ENCODE measurements at regions not wholly inside any gene's neighbourhood (a gene's known extent, or its start where the extent isn't known, plus 50 kb on each side); places are given as distances from the start of the nearest gene placed in this dataset.

DNA sequence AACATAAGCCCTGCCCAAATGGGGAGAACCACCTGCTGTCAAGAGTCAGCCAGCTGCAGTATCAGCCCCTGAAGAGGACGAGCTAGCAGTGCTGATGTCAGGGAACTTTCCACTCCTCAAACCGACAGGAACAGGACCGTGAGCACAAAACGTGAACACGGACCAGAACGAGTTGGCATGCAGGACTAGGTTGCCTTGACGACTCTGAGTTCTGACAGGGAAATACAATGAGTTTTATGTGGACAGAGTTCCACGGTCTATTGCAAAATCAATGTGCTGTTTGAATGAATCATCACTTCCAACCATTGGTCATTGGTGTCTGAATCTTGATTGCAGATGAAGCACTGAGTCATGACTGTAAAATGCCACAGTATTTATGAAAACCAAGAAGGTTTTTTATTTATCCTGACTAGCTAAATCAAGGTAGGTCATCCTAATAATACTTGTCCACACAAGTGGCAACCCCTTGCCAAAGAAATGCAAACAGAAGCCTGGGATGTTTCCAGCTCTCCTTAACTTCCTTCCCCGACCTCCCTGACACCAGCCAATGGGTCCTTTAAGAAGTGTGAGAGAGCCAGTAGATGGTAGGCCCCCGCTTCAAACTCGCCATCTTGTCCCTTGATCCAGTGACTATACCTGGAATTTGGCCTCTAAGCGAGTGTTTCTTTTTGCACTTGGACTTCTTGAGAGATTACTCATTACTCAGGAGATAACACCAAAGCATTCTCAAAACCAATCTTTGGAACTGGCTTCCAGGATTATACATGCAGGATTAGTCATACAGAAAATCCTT is 119.6 kb downstream of the ASB7 start:
- TF ChIP-seq, protein P1, sequence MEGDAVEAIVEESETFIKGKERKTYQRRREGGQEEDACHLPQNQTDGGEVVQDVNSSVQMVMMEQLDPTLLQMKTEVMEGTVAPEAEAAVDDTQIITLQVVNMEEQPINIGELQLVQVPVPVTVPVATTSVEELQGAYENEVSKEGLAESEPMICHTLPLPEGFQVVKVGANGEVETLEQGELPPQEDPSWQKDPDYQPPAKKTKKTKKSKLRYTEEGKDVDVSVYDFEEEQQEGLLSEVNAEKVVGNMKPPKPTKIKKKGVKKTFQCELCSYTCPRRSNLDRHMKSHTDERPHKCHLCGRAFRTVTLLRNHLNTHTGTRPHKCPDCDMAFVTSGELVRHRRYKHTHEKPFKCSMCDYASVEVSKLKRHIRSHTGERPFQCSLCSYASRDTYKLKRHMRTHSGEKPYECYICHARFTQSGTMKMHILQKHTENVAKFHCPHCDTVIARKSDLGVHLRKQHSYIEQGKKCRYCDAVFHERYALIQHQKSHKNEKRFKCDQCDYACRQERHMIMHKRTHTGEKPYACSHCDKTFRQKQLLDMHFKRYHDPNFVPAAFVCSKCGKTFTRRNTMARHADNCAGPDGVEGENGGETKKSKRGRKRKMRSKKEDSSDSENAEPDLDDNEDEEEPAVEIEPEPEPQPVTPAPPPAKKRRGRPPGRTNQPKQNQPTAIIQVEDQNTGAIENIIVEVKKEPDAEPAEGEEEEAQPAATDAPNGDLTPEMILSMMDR (IDR thresholded peaks at IDR 0.05; ENCODE audit: low read depth, low read length) = no peak
- peak; percentile 95 for DNase-seq (ENCODE audit: extremely low read depth, low read depth)

DNA sequence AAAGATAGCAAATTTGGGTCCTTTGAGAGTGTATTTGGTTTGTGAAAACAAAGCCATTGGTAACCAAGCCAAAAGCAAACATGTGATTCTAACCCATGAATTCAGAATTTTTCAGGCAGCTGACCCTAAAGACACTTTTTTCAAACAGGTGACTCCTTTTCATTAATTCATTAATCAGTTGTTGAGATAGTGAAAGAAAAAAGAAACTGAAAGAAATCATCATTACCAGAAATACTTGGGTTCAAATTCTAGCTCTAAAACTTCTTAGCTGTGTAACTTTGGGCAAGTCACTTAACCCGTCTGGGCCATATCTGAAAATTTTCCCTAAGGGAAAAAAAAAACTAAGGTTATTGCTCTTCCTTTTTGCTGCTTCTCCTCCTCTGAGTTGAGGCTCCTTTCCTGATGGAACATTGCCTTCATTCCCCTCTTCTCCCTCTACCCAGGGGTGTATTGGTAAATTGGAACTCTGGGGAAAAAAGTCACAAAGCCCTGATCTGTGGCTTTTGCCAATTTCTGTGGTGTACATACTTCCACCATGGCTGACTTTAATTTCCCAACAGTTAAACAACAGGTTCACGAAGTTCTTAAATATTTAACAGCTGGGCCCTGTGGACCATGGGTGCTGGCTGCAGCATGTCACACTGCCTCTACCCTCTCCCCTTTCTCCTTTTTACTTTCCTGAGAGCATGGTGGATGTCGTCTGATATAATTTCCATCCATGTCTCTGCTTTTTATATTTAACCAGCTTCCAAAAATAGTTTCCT is 120.3 kb downstream of the ASB7 start:
- no peak for DNase-seq (ENCODE audit: extremely low read depth, low read depth)

DNA sequence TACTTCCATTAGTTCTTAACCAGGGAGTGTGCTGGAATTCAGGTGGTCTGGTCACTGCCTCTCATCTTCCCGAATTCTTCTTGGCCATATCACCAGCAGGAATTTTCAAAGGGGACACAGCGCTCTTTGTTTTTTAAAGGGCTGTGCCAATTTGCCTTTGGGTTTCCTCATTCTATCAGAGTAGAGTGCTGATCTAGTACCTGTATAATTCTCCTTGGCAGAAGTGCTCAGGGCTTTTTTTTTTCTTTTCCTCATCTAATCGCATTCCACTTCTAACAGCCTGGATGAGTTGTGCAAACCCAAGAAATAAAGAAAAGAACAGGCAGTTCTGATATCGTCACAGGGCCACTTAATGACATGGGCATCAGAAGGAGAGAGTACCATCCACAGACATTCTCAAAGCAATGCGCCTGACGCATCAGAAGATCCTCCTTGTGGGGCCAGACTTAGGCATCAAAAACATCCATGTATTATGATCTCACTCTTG is 121.0 kb downstream of the ASB7 start:
- TF ChIP-seq, protein P1 (IDR thresholded peaks at IDR 0.05; ENCODE audit: low read depth, low read length) = no peak
- no peak for DNase-seq (ENCODE audit: extremely low read depth, low read depth)

More for the DNA sequence above, 120.3 kb downstream of the ASB7 start:
- TF ChIP-seq, protein P1 (IDR thresholded peaks at IDR 0.05; ENCODE audit: low read depth, low read length) = no peak

DNA sequence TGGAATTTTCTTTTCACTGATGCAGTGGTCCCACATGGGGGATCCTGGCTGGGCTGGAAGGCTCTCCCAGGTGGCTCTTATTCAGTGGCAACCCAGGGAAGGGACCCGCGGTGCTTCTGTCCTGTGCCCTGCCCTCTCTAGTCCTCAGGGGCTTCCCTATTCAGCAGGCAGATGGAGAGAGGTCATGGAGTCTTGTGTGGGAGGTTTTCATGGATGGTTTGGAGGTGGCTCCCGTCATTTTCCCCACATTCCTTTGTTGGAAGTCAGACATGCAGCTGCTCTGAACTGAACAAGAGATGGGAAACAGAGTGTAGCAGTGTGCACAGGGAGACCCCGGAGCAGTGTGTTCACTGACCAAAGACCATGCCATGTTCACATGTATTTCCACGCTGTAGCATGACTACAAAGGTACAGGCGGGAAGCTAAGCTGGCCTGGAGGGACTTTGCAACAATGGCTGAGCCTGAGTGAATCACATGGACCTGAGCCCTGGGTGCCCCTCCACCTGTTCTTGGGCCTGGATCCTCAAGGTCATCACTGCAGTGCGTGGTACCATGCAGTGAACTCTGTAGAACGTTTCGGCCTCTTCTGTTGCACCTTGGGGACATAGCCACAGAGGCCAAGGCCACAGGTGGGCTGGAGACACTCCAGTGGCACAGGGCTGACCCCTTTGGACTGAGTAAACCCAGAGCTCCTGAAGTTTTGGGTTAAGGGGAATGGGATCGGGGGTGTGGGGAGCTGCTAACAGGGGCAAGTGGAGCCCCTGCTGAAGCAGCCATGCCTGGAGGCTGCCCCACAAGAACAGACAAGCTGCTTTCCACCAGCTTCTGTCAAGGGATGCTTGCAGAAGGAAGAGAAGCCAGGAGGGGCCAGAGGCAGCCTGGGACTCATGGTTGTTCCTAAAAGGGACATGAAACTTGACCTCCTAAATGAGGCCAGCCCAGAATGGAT is 123.0 kb downstream of the ASB7 start:
- TF ChIP-seq, protein P1 (IDR thresholded peaks at IDR 0.05; ENCODE audit: low read depth, low read length) = no peak
- no peak for DNase-seq (ENCODE audit: extremely low read depth, low read depth)

DNA sequence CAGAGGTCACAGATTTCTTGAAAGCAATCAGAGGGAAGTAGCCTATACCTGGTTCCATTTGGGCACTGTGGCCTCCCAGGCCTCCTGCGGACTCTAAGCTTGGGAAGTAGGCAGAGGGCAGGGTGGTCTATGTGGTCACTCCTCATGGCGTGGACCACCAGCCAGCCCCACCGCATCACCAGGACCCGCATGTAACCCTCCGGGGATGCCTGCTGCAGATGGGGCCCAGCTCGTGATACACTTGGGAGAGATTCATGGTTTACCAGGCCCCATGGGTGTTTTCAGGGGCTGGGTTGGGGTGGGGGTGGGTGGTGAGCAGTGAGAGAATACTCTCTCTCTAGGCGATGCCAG is 123.7 kb downstream of the ASB7 start:
- TF ChIP-seq, protein P1 (IDR thresholded peaks at IDR 0.05; ENCODE audit: low read depth, low read length) = no peak
- DNase-seq (ENCODE audit: extremely low read depth, low read depth) = no peak

DNA sequence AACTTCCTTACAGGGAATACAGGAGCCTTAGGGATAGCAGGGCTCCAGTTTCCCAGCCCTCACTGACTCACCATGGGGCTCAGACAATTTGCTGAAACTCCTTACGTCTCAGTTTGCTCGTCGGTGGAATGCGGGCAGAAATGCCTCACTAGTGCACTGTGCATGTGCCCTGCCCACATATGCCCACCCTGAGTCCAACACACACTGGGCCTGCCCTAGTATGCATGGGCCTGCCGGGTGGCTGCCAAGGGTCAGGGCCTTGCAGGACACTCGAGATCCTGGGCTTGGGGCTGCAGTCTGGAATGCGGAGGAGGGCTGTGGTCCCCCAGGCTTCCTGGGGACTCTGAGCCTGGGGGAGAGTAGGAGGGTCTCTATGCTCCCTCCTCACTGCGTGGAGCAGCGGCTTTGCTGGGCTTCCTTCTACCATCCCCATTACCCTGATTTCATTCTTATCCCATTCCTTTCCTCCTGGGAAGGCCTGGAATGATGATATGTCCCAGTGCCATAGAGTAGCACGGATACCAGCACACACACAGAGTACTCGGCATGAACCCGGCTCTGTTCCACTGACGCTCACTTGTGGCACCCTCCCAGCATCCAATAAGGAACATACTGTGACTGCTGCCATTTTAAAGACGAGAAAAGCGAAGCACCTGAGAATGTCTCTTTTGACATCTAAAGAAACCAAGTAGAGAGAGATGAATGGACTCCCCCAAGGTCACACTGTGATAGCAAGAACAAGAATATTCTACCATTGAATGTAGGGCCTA is 124.2 kb downstream of the ASB7 start:
- TF ChIP-seq, protein P1 (IDR thresholded peaks at IDR 0.05; ENCODE audit: low read depth, low read length) = no peak
- DNase-seq (ENCODE audit: extremely low read depth, low read depth) = no peak

Data from AG09319 (cell line).